Kidney (tissue), 13 donors: ENCODE measurements at regions not wholly inside any gene's neighbourhood (a gene's known extent, or its start where the extent isn't known, plus 50 kb on each side); places are given as distances from the start of the nearest gene placed in this dataset.

Experiments
- DNase-seq, 5 donors: peaks; one replicate each; pipeline ENCODE4 v3.0.0-alpha.2; 2013 to 2020
- FAIRE-seq: peaks from 2 replicates; lab custom pipeline; 2012; peaks lifted over from hg19 to GRCh38; lab: Jason Lieb, UNC
- H3K27ac ChIP-seq, 2 donors: one replicate each; pipeline ENCODE4 v1.7.0; 2013; ENCODE audit warnings: low read depth in 2 of 2, low read length in 2 of 2, inconsistent platforms in 1 of 2
- H3K27me3 ChIP-seq: one replicate; pipeline ENCODE4 v1.7.1; 2013; ENCODE audit warnings: low read length, inconsistent platforms; ENCODE audit not compliant: control insufficient read depth, insufficient read depth
- H3K36me3 ChIP-seq, 3 donors: one replicate each; pipeline versions ENCODE4 v1.7.0 to v1.7.1; 2013; ENCODE audit warnings: low read length in 3 of 3, control low read depth in 1 of 3, inconsistent platforms in 1 of 3; ENCODE audit not compliant: insufficient read depth in 3 of 3, control insufficient read depth in 2 of 3
- H3K4me1 ChIP-seq, 3 donors: one replicate each; pipeline versions ENCODE4 v1.7.0 to v1.7.1; 2013; ENCODE audit warnings: low read length in 3 of 3, inconsistent platforms in 1 of 3, low read depth in 1 of 3; ENCODE audit not compliant: control insufficient read depth in 2 of 3, insufficient read depth in 2 of 3
- H3K4me3 ChIP-seq, 3 donors: one replicate each; pipeline versions ENCODE4 v1.7.0 to v1.8.1; 2013; ENCODE audit warnings: low read length in 3 of 3, control low read depth in 1 of 3, inconsistent platforms in 1 of 3
- H3K9ac ChIP-seq, 3 donors: one replicate each; pipeline versions ENCODE4 v1.7.0 to v1.7.1; 2013; ENCODE audit warnings: low read length in 3 of 3, control low read depth in 1 of 3, inconsistent platforms in 1 of 3
- H3K9me3 ChIP-seq, 3 donors: one replicate each; pipeline versions ENCODE4 v1.7.0 to v1.7.1; 2013; ENCODE audit warnings: low read length in 3 of 3, control low read depth in 1 of 3, inconsistent platforms in 1 of 3; ENCODE audit not compliant: control insufficient read depth in 2 of 3, insufficient read depth in 1 of 3
- CTCF ChIP-seq: IDR thresholded peaks from 3 replicates; pipeline ENCODE4 v1.5.1; 2012; ENCODE audit warnings: mild to moderate bottlenecking, moderate library complexity, borderline replicate concordance; ENCODE audit not compliant: insufficient read depth; ENCODE audit errors: extremely low read depth
- intact Hi-C: fragments of 100-400 bp; cut with DNase I; formaldehyde crosslinking; loops from one replicate; pipeline ENCODE4 v1.11.1; 2022
- donor health status: control.
- donor health status: control.
- donor health status: control.
- donor health status: control.
- donor health status: control.
- donor health status: DM: yes; HTN: yes; CAD: no.
- donor health status: Normal renal cell carcinoma (clear cell type).

GRCh38 chr13:59203855-59204254, 959.9 kb downstream of the DIAPH3 start:
- FAIRE-seq (no peak), DNase-seq (no peak)
- Histone ChIP-seq H3K36me3 (no peaks in the 10 kb centered on the region), H3K9me3 (peaks cover 0 to 3% (median 0%) of the 10 kb centered on the region in 3 donors), H3K4me1 (no peaks in the 10 kb centered on the region), H3K4me3 (no peak overlapping the region), H3K27ac (no peak overlapping the region), H3K9ac (no peak overlapping the region), H3K27me3 (no peaks in the 10 kb centered on the region)
- no peak for TF ChIP-seq CTCF
- intact Hi-C loops, result no loop called here

GRCh38 chr13:59205501-59205900, 958.2 kb downstream of the DIAPH3 start:
- H3K9ac ChIP-seq, result no peak overlapping the region
- DNase-seq, result no peak
- TF ChIP-seq CTCF, result no peak
- no peak for FAIRE-seq
- H3K36me3 ChIP-seq, result no peaks in the 10 kb centered on the region
- no peaks in the 10 kb centered on the region for H3K4me1 ChIP-seq
- H3K27ac ChIP-seq, result no peak overlapping the region
- no peaks in the 10 kb centered on the region for H3K27me3 ChIP-seq
- intact Hi-C loops, result no loop called here
- H3K9me3 ChIP-seq, result peaks cover 0 to 3% (median 0%) of the 10 kb centered on the region in 3 donors
- no peak overlapping the region for H3K4me3 ChIP-seq

GRCh38 chr13:59208405-59209195, 955.1 kb downstream of the DIAPH3 start:
- DNase-seq (peak in 2 of 5 donors; percentile 47), FAIRE-seq (no peak)
- Histone ChIP-seq H3K27ac (no peak overlapping the region), H3K4me1 (no peaks in the 10 kb centered on the region), H3K9me3 (no peaks in the 10 kb centered on the region), H3K4me3 (no peak overlapping the region), H3K9ac (no peak overlapping the region), H3K36me3 (no peaks in the 10 kb centered on the region), H3K27me3 (no peaks in the 10 kb centered on the region)
- intact Hi-C loops, result no loop called here
- TF ChIP-seq CTCF, result no peak
